Endothelial cell of umbilical vein (primary cell): ENCODE measurements at regions not wholly inside any gene's neighbourhood (a gene's known extent, or its start where the extent isn't known, plus 50 kb on each side); places are given as distances from the start of the nearest gene placed in this dataset.

Source experiments
- BruUV-seq: library from RNA; stranded (reverse); fragments of 400-500 nt; replicated peaks from 2 replicates; lab custom pipeline; 2021; lab: Mats Ljungman, UMichigan
- CTCF ChIA-PET: fragments of 300-600, 350-600 bp; sonication (Branson Sonifier 250); formaldehyde crosslinking; loops from one replicate; lab custom pipeline; 2021; ENCODE audit warnings: antibody characterized with exemption, inconsistent platforms; lab: Charles Lee
- POLR2A ChIA-PET: fragments of 300-600, 350-600 bp; sonication (Branson Sonifier 250); formaldehyde crosslinking; loops from one replicate; lab custom pipeline; 2021; ENCODE audit warnings: antibody characterized with exemption, inconsistent platforms; lab: Charles Lee
- DNase-seq: peaks from one replicate; pipeline ENCODE4 v3.0.0-alpha.2; 2011; ENCODE audit warnings: low read depth, low spot score
- FAIRE-seq: peaks from 2 replicates; lab custom pipeline; 2011; peaks lifted over from hg19 to GRCh38; lab: Jason Lieb, UNC
- H2AFZ ChIP-seq: 2 replicates; pipeline ENCODE4 v1.6.0; 2012; ENCODE audit warnings: low read depth, low read length, control low read depth, inconsistent platforms
- H3K27ac ChIP-seq: 2 replicates; pipeline ENCODE4 v1.5.1; 2011; ENCODE audit warnings: low read depth, mild to moderate bottlenecking, control low read depth, low read length, moderate library complexity; ENCODE audit not compliant: insufficient read depth
- H3K27me3 ChIP-seq, 2 experiments: 2 replicates each; pipeline versions ENCODE4 v1.6.0 to v1.6.1; 2011; ENCODE audit warnings: low read length in 2 of 2, mixed read lengths in 1 of 2; ENCODE audit not compliant: control insufficient read depth in 2 of 2, insufficient read depth in 2 of 2
- H3K36me3 ChIP-seq, 2 experiments: 2 replicates in 1 of 2; 3 replicates in 1 of 2; pipeline ENCODE4 v1.5.1; 2011; ENCODE audit warnings: low read length in 2 of 2, mild to moderate bottlenecking in 1 of 2, moderate library complexity in 1 of 2; ENCODE audit not compliant: control insufficient read depth in 2 of 2, insufficient read depth in 2 of 2; ENCODE audit errors: extremely low read depth in 1 of 2
- H3K4me1 ChIP-seq: 3 replicates; pipeline ENCODE4 v1.5.1; 2011; ENCODE audit warnings: mild to moderate bottlenecking, low read length; ENCODE audit not compliant: control insufficient read depth, insufficient read depth; ENCODE audit errors: extremely low read depth
- H3K4me2 ChIP-seq: 2 replicates; pipeline ENCODE4 v1.6.1; 2011; ENCODE audit warnings: low read length, control low read depth, mixed read lengths; ENCODE audit not compliant: insufficient read depth
- H3K4me3 ChIP-seq, 3 experiments: fragments of 200-600 bp in 1 of 3; sonication (generic), shearing (Covaris generic) in 1 of 3; replicated peaks in 1 of 3; 2 replicates each; pipeline ENCODE4 v1.5.1; 2011 to 2016; ENCODE audit warnings: control low read depth in 3 of 3, low read length in 3 of 3, mild to moderate bottlenecking in 2 of 3, inconsistent platforms in 1 of 3, low read depth in 1 of 3, moderate library complexity in 1 of 3; ENCODE audit not compliant: insufficient read depth in 1 of 3
- H3K79me2 ChIP-seq: 2 replicates; pipeline ENCODE4 v1.6.0; 2012; ENCODE audit warnings: low read length, inconsistent platforms; ENCODE audit not compliant: control insufficient read depth, insufficient read depth
- H3K9ac ChIP-seq: replicated peaks from 2 replicates; pipeline ENCODE3; 2011; ENCODE audit warnings: low read length, control low read depth; ENCODE audit not compliant: insufficient read depth; ENCODE audit errors: extremely low read depth
- H3K9me1 ChIP-seq: replicated peaks from 3 replicates; pipeline ENCODE4 v1.6.0; 2011; ENCODE audit warnings: mild to moderate bottlenecking, low read length; ENCODE audit not compliant: control insufficient read depth, insufficient read depth; ENCODE audit errors: extremely low read depth
- H3K9me3 ChIP-seq: replicated peaks from 2 replicates; pipeline ENCODE4 v1.5.1; 2012; ENCODE audit warnings: low read length, inconsistent platforms; ENCODE audit not compliant: control insufficient read depth, insufficient read depth
- H4K20me1 ChIP-seq: replicated peaks from 2 replicates; pipeline ENCODE3; 2011; ENCODE audit warnings: mild to moderate bottlenecking, low read length; ENCODE audit not compliant: control insufficient read depth, insufficient read depth; ENCODE audit errors: extremely low read depth
- CTCF ChIP-seq, 2 donors: IDR thresholded peaks; 1 replicate in 1 of 2; 2 replicates in 1 of 2; pipeline ENCODE4 v1.5.1; 2011; ENCODE audit warnings: low read length in 2 of 2, mild to moderate bottlenecking in 2 of 2, moderate library complexity in 2 of 2, control low read depth in 1 of 2, inconsistent platforms in 1 of 2, low read depth in 1 of 2; ENCODE audit not compliant: insufficient read depth in 1 of 2; ENCODE audit errors: extremely low read depth in 1 of 2
- EZH2 ChIP-seq: IDR thresholded peaks from 2 replicates; pipeline ENCODE4 v1.6.1; 2012; ENCODE audit warnings: borderline replicate concordance, low read depth, mild to moderate bottlenecking, moderate library complexity, low read length, inconsistent platforms; ENCODE audit not compliant: severe bottlenecking
- GATA2 ChIP-seq: IDR thresholded peaks from 2 replicates; pipeline ENCODE4 v1.7.0; 2011; ENCODE audit warnings: low read depth, mild to moderate bottlenecking, moderate library complexity, mixed read lengths, low read length; ENCODE audit not compliant: insufficient read length, insufficient read depth
- JUN ChIP-seq: IDR thresholded peaks from 2 replicates; pipeline ENCODE4 v1.6.1; 2011; ENCODE audit warnings: borderline replicate concordance, low read depth; ENCODE audit not compliant: insufficient read length, insufficient read depth
- MAX ChIP-seq: IDR thresholded peaks from 2 replicates; pipeline ENCODE4 v1.6.1; 2011; ENCODE audit not compliant: insufficient read depth, insufficient read length
- MYC ChIP-seq: IDR thresholded peaks from one replicate; pipeline ENCODE4 v1.6.1; 2011; ENCODE audit warnings: mild to moderate bottlenecking, low read depth, low read length
- POLR2A ChIP-seq: IDR thresholded peaks from 2 replicates; pipeline ENCODE4 v1.6.1; 2012; ENCODE audit warnings: low read depth, mild to moderate bottlenecking, control low read depth, low read length
- POLR2AphosphoS5 ChIP-seq: IDR thresholded peaks from 2 replicates; pipeline ENCODE4 v1.6.1; 2012; ENCODE audit warnings: low read depth, mild to moderate bottlenecking, control low read depth, low read length, moderate library complexity; ENCODE audit not compliant: insufficient read depth
- dilution Hi-C: fragments of 300-500 bp; cut with MboI; formaldehyde crosslinking; loops from one replicate; pipeline ENCODE4 v1.15.0; 2019; ENCODE audit warnings: low sequenced_read_pairs; ENCODE audit not compliant: extremely low pct_ligation_motif_present
- intact Hi-C: fragments of 100-400 bp; cut with micrococcal nuclease; formaldehyde crosslinking; loops from one replicate; pipeline ENCODE4 v1.10.0; 2022

GRCh38 chr6:97714772-97715171 is 431.8 kb upstream of the MMS22L start:
- dilution Hi-C loops: no loop called here
- no peak overlapping the region for H3K4me3 ChIP-seq
- intact Hi-C loops: no loop called here
- ChIA-PET CTCF (no interaction called here), POLR2A (no interaction called here)
- H4K20me1 ChIP-seq: no peaks in the 10 kb centered on the region
- no peaks in the 10 kb centered on the region for H3K9me3 ChIP-seq
- no peaks in the 10 kb centered on the region for H3K27me3 ChIP-seq
- no peak overlapping the region for H2AFZ ChIP-seq
- DNase-seq (no peak), FAIRE-seq (no peak)
- no peak overlapping the region for H3K27ac ChIP-seq
- no peaks in the 10 kb centered on the region for H3K79me2 ChIP-seq
- TF ChIP-seq MYC (no peak), POLR2AphosphoS5 (no peak), POLR2A (no peak), EZH2 (no peak), GATA2 (no peak), CTCF (IDR thresholded peaks at IDR 0.05; ENCODE audit: extremely low read depth in 1 of 2, insufficient read depth in 1 of 2, low read depth in 1 of 2, low read length in 2 of 2) (no peak), MAX (no peak), JUN (no peak)
- H3K4me1 ChIP-seq: no peaks in the 10 kb centered on the region
- no peak overlapping the region for H3K9ac ChIP-seq
- no TSS peak for BruUV-seq
- H3K4me2 ChIP-seq: no peak overlapping the region
- no peaks in the 10 kb centered on the region for H3K36me3 ChIP-seq
- no peaks in the 10 kb centered on the region for H3K9me1 ChIP-seq
